Suprapubic skin (tissue), 4 donors: ENCODE measurements at regions not wholly inside any gene's neighbourhood (a gene's known extent, or its start where the extent isn't known, plus 50 kb on each side); places are given as distances from the start of the nearest gene placed in this dataset.

Source experiments
- DNase-seq, 2 donors: peaks; one replicate each; pipeline ENCODE4 v3.0.0-alpha.2; 2019; ENCODE audit warnings: low spot score in 2 of 2
- H3K27ac ChIP-seq: fragments of 200-600 bp; sonication (generic); one replicate; pipeline ENCODE4 v1.5.1; 2019
- H3K27me3 ChIP-seq: fragments of 200-600 bp; sonication (generic); one replicate; pipeline ENCODE4 v1.5.1; 2019
- H3K36me3 ChIP-seq: fragments of 200-600 bp; sonication (generic); one replicate; pipeline ENCODE4 v1.5.1; 2019
- H3K4me1 ChIP-seq: fragments of 200-600 bp; sonication (generic); one replicate; pipeline ENCODE4 v1.5.1; 2019
- H3K4me3 ChIP-seq: fragments of 200-600 bp; sonication (generic); one replicate; pipeline ENCODE4 v1.5.1; 2019; ENCODE audit warnings: mild to moderate bottlenecking
- H3K9me3 ChIP-seq: fragments of 200-600 bp; sonication (generic); one replicate; pipeline ENCODE4 v1.5.1; 2019
- EP300 ChIP-seq: sonication (generic); formaldehyde crosslinking; IDR thresholded peaks from one replicate; pipeline ENCODE4 v1.6.1; 2017; ENCODE audit warnings: antibody characterized with exemption
- POLR2A ChIP-seq, 2 donors: fragments of 450-650 bp; IDR thresholded peaks; one replicate each; pipeline ENCODE4 v1.6.1; 2017; ENCODE audit warnings: antibody characterized with exemption in 2 of 2, mild to moderate bottlenecking in 2 of 2, moderate library complexity in 2 of 2
- POLR2AphosphoS5 ChIP-seq, 3 donors: sonication (generic); formaldehyde crosslinking; IDR thresholded peaks; one replicate each; pipeline ENCODE4 v1.6.1; 2017; ENCODE audit warnings: antibody characterized with exemption in 3 of 3
- WGBS: methylation state at CpG from one replicate; pipeline ENCODE4 v1.1.5; 2018; 5-methylcytosine and 5-hydroxymethylcytosine counted together
- TF ChIP-seq, protein P1 (sequence below), 2 donors: fragments of 200-600 bp in 1 of 2; fragments of 450-650 bp in 1 of 2; sonication (generic) in 1 of 2; IDR thresholded peaks; one replicate each; pipeline ENCODE4 v1.5.1; 2016 to 2019; ENCODE audit warnings: antibody characterized with exemption in 2 of 2, mild to moderate bottlenecking in 1 of 2, moderate library complexity in 1 of 2

DNA sequence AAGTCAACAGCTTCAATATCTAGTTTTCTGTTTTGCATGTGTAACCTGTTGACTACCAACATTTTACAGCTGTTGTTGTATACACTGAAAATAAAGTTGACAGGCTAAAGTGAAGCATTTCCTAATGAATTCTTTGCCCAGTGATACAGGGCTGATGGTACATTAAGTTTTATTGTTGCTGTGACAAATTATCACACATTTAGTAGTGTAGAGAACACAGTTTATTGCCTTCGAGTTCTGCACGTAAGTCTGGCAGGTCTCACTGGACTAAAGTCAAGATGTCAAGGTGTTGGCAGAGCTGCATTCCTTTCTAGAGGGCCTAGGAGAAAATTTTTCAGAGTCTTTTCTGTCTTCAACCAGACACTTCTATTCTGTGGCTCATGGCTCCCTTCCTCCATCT is 184.2 kb downstream of the SLITRK6 start:
- Histone ChIP-seq H3K27ac (no peak overlapping the region), H3K9me3 (no peaks in the 10 kb centered on the region), H3K36me3 (no peaks in the 10 kb centered on the region), H3K4me1 (no peaks in the 10 kb centered on the region), H3K27me3 (no peaks in the 10 kb centered on the region), H3K4me3 (no peak overlapping the region)
- no peak for DNase-seq
- 32% methylated on average over 2 of the region's 2 CpGs for WGBS
- TF ChIP-seq, protein P1, sequence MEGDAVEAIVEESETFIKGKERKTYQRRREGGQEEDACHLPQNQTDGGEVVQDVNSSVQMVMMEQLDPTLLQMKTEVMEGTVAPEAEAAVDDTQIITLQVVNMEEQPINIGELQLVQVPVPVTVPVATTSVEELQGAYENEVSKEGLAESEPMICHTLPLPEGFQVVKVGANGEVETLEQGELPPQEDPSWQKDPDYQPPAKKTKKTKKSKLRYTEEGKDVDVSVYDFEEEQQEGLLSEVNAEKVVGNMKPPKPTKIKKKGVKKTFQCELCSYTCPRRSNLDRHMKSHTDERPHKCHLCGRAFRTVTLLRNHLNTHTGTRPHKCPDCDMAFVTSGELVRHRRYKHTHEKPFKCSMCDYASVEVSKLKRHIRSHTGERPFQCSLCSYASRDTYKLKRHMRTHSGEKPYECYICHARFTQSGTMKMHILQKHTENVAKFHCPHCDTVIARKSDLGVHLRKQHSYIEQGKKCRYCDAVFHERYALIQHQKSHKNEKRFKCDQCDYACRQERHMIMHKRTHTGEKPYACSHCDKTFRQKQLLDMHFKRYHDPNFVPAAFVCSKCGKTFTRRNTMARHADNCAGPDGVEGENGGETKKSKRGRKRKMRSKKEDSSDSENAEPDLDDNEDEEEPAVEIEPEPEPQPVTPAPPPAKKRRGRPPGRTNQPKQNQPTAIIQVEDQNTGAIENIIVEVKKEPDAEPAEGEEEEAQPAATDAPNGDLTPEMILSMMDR (IDR thresholded peaks at IDR 0.05) = no peak
- TF ChIP-seq POLR2AphosphoS5 (IDR thresholded peaks at IDR 0.05) (no peak), POLR2A (IDR thresholded peaks at IDR 0.05) (no peak), EP300 (no peak)

DNA sequence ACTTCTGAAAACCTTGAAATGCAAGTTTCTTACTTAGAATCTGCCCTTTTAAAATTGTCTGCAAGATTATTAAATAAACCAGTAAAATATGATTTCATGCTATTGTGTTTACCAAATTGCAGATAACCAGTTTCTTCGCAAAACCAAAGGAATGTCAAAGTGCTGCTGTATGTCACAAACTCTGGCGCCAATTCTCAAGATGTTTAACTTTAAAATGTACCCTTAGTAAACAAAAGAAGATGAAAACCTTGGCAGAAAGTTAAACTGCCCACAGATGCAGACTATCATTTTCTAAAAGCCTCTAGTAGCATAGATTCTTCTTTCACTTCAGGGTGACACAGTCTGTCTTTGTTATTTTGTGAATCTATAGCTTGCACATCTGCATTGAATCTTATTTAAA is 189.2 kb downstream of the SLITRK6 start:
- no peaks in the 10 kb centered on the region for H3K9me3 ChIP-seq
- no peak overlapping the region for H3K27ac ChIP-seq
- DNase-seq = no peak
- WGBS = 80% methylated on average over 2 of the region's 2 CpGs
- no peaks in the 10 kb centered on the region for H3K36me3 ChIP-seq
- no peaks in the 10 kb centered on the region for H3K27me3 ChIP-seq
- H3K4me3 ChIP-seq = no peak overlapping the region
- H3K4me1 ChIP-seq = no peaks in the 10 kb centered on the region
- TF ChIP-seq, protein P1 (IDR thresholded peaks at IDR 0.05) = no peak
- TF ChIP-seq POLR2AphosphoS5 (IDR thresholded peaks at IDR 0.05) = no peak
- TF ChIP-seq EP300 = no peak
- TF ChIP-seq POLR2A (IDR thresholded peaks at IDR 0.05) = no peak

DNA sequence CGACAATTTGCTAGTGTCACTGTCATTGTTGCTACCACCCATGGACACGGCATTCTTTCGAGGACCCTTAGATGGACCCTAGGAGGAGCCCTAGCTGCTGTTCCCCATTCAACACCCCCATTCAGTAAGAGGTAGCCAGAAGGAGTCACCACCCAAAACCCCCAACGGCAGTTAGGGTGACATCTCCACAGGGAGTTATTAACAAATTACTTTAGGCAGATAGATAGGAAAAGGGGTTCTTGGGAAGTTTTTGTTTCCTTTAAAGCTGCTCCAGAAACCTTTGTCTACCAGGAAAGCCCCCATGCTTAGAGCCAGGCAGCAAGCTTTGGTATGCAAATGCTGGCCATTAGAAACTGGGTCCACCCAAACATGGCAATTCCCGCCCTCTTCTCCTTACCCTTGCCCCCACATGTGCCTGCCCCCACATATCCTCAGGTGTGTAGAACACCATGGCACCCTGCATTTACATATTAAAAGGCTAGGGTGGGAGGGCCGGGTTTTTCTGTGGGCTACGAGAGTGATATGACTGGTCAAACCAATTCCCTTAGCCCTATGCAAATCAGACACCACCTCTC is 190.9 kb downstream of the SLITRK6 start:
- Histone ChIP-seq H3K27me3 (no peaks in the 10 kb centered on the region), H3K4me3 (no peak overlapping the region), H3K36me3 (no peaks in the 10 kb centered on the region), H3K27ac (no peak overlapping the region), H3K9me3 (no peaks in the 10 kb centered on the region), H3K4me1 (no peaks in the 10 kb centered on the region)
- WGBS = 78% methylated on average over 7 of the region's 7 CpGs
- no peak for DNase-seq
- TF ChIP-seq EP300 (no peak), POLR2A (IDR thresholded peaks at IDR 0.05) (no peak)

DNA sequence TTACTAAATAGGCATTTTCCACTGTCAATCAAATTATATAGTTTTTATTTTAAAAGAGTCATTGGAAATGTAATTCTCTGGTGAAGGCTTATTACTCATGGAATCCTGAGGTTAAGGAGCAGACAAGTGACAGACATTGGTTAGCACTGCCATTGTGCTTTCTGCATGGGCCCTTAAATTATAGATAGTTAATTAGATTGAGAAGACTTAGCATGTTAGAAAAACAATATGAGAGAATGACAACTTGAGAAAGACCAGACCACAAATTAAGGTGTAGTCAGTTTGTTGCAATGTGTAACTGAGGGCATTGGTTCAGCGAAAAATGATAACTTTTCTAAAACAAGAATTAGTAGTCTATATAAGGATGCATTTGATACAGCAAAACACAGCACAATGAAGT is 195.5 kb downstream of the SLITRK6 start:
- H3K27me3 ChIP-seq = no peaks in the 10 kb centered on the region
- no peak overlapping the region for H3K4me3 ChIP-seq
- WGBS = 88% methylated on average over 1 of the region's 1 CpG
- no peaks in the 10 kb centered on the region for H3K9me3 ChIP-seq
- DNase-seq = no peak
- no peaks in the 10 kb centered on the region for H3K4me1 ChIP-seq
- H3K27ac ChIP-seq = no peak overlapping the region
- no peaks in the 10 kb centered on the region for H3K36me3 ChIP-seq
- TF ChIP-seq EP300 (no peak), POLR2AphosphoS5 (IDR thresholded peaks at IDR 0.05) (no peak), POLR2A (IDR thresholded peaks at IDR 0.05) (no peak)
- TF ChIP-seq, protein P1 (IDR thresholded peaks at IDR 0.05) = no peak

DNA sequence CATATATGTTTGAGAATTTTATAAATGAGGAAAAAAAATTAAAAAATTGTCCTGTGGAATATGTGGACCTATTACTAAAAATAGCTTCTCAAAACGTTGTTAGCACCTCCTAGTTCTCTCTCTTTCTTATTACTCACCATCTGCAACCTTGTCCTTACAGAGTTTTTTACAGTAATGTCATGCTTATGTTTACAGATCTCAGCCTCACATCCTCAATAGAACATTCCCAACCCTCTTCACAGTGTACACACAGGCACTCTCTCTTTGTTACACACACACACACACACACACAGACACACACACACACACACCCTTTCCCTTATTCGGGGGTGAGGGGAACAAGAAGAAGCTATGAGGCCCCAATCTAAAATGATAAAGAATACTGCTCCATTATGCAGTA is 197.7 kb downstream of the SLITRK6 start:
- Histone ChIP-seq H3K36me3 (no peaks in the 10 kb centered on the region), H3K27me3 (no peaks in the 10 kb centered on the region), H3K9me3 (no peaks in the 10 kb centered on the region), H3K4me1 (no peaks in the 10 kb centered on the region), H3K27ac (no peak overlapping the region), H3K4me3 (no peak overlapping the region)
- no peak for DNase-seq
- 55% methylated on average over 2 of the region's 2 CpGs for WGBS
- TF ChIP-seq EP300 = no peak
- no peak for TF ChIP-seq POLR2AphosphoS5 (IDR thresholded peaks at IDR 0.05)
- no peak for TF ChIP-seq POLR2A (IDR thresholded peaks at IDR 0.05)
- TF ChIP-seq, protein P1 (IDR thresholded peaks at IDR 0.05) = no peak
